ENCODE measurements at regions not wholly inside any gene's neighbourhood (a gene's known extent, or its start where the extent isn't known, plus 50 kb on each side); places are given as distances from the start of the nearest gene placed in this dataset.

DNA sequence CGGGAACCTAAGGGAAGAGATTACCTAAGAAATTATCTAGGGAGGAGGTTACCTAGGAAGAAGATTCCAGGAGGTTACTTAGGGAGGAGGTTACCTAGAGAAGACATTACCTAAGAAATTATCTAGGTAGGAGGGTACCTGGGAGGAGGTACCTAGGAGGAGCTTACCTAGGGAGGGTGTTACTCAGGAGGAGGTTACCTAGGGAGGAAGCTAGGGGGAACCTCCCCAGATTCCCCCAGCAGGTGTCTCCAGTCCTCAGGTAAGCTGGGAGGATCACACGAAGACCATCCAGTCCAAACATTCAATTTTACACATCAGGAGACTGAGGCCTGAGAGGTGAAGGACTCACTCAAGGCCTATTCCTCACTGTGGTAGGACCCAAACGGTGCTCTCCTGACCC is 482.8 kb downstream of the TBC1D22A start:
- no peak for ATAC-seq

- ATAC-seq, result no peak
Measured at GRCh38 chr22:47240116-47240515, 477.7 kb downstream of the TBC1D22A start.

DNA sequence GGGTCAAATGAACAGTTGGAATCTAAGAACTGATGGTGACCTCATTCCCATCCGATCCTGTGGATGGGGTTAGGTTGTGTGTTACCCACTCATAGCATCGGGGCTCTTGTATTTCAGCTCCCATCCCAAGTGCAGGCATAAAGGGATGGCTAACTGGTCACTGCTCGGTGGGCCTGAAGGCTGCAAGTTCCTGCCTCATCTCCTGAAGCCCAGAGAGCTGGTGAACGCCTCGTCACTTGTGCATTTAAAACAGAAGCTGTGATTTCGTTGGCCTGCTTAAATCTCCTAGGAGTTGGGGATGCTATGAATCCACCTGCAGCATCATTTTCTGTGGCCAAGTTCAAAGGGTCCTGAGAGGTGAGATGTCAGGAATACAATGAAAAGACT is 477.0 kb downstream of the TBC1D22A start:
- ATAC-seq, result no peak

GRCh38 chr22:47238690-47239473 is 476.4 kb downstream of the TBC1D22A start:
- ATAC-seq, result no peak

DNA sequence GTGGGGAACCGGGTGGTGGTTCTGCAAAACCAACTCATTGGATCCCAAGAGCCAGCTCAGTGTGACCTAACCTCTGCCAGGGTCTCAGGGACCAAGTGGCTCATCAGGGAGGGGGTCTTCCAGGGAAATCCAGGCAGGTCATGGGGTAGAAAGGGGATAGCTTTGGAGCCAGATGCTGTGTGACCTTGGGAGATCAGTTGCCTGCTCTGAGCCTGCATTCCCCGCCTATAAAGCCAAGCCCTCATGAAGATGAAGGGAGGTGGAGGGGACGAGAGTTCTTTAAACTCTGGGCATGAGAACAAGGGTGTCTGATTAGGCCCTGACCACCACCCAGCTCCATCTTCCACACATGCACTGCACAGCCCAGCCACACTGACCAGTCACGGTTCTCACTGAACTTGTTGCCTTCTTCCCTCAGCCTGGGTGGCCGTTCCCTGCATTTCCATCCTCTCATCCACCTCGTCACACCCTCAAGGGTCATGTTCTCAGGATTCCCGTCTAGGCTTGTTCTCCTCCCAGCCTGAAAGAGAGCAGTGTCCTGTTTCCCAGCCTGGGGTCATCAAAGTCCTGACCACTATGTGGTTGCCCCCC is 475.5 kb downstream of the TBC1D22A start:
- no peak for ATAC-seq

DNA sequence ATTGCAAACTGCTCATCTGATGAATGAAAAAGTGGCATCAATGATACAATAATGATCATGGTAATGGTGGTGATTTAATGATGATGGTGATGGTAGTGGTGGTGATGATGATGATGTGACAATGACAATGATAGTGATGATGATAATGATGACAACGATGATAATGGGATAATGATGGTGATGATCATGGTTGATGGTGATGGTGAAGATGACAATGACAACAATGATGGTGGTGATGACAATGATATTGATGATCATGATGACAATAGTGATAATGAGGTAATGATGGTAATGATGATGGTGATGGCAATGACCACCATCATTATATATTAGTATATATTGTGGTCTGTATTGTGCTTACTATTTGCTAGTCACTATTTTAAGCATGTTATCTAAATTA is 474.3 kb downstream of the TBC1D22A start:
- ATAC-seq, result no peak

DNA sequence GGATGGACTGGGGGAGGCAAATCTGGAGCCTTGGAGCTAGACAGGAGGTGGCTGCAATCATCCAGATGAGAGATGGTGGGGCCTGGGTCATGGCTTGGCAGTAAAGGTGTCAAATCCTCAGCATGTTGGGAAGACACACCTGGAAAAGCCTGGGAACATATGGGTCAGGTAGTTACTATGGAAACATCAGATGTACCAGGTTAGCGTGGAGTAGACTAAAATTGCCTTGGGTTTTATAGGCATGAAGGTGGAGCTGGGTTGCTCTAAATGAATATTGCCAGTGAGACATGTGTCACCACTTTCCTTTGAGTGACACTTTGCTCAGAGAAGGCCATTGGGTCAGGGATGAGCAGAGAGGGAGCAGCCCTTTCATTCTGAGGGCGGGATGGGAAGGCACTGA is 473.7 kb downstream of the TBC1D22A start:
- ATAC-seq, result no peak

GRCh38 chr22:47233316-47234243 is 471.1 kb downstream of the TBC1D22A start:
- no peak for ATAC-seq

- no peak for ATAC-seq
Measured at GRCh38 chr22:47232753-47233152, 470.3 kb downstream of the TBC1D22A start.

DNA sequence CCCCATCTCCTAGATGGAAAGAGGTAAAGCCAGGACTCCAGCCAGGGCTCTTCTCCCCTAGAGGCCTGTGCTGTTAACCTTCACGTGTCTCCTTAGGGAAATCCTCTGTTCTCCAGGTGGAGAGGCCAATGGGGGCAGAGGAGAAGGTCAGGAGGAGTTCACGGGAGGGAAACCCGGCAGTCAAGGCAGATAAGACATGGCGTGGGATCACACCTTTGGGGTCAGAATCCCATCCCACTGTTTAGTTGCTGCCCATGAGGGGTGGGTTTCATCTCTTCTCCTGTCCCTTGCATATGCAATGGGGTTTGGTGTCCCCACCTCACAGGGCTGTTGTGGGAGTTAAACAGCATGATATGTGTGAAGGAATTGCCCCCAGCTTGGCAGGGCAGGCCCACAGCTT is 469.7 kb downstream of the TBC1D22A start:
- no peak for ATAC-seq

GRCh38 chr22:47231759-47232158 is 469.3 kb downstream of the TBC1D22A start:
- no peak for ATAC-seq

- no peak for ATAC-seq
Measured at GRCh38 chr22:47230741-47231140, 468.3 kb downstream of the TBC1D22A start.

DNA sequence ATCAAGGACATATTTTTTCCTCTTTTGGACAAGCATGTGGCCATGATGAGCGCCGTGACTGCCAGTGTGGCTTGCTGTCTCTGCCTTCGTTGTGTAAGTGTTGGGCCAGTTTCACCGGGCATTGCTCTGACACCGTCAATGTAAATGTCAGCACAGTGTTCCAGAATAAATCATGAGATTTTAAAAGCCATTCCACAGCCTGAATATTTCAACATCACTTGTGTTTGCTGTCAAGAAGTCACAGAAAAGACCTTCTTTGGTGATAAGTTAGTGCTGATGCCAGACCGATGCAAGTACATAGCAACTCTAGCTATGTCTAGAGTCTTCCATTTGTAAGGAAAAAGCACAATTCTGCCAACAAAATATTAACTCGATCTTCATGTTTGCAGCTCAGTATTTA is 467.8 kb downstream of the TBC1D22A start:
- no peak for ATAC-seq

DNA sequence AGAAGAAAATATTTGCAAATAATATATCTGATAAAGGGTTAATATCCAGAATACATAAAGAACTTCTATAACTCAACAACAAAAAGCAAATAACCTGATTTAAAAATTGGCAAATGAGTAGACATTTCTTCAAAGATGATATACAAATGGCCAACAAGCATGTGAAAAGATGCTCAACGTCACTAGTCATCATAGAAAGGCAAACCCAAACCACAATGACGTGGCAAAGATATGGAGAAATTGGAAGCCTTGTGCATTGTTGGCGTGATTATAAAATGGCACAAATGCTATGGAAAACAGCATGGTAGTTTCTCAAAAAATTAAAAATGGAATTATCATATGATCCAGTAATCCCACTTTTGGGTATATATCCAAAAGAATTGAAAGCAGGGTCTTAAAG is 466.3 kb downstream of the TBC1D22A start:
- ATAC-seq, result no peak

DNA sequence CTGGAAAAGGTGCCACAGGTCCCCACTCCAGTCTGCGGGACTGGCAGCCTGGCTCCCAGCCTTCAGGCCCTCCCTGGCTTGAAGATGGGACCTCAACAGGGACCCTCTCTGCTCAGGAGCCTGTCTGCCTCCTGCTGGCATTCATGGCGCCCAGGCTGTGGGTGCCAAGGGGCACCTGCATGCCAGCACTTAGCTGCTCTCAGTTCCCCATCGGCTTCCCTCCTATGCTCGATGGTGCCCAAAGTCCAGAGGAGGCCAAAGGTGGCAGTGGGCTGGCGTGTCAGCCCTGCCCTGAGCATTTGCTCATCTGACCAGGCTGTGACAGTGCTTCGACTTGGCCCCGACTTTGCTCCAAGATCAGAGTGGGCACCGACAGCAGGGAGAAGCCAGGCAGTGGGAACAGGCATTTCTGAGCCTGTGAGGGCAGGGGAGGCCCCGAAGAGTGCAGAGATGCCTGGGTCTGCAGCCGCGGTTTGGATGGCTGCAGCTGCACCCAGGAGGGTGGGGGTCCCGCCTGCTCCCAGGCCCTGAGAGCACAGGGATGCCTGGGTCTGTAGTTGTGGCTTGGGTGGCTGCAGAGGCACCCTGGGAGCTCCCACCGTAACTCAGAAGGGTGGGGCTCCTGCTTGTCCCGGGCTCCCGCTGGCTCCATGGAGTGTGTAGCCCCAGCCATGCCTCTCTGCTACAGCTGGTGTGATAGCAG is 463.6 kb downstream of the TBC1D22A start:
- no peak for ATAC-seq

- ATAC-seq, result no peak
Measured at GRCh38 chr22:47225080-47225930, 462.9 kb downstream of the TBC1D22A start.

Data from activated CD4-positive, CD25-positive, alpha-beta regulatory T cell treated with anti-CD3 and anti-CD28 coated beads, Interleukin-2, amount 50 U/mL, for 24 hours (primary cell).